DND-41 (cell line): ENCODE measurements at regions not wholly inside any gene's neighbourhood (a gene's known extent, or its start where the extent isn't known, plus 50 kb on each side); places are given as distances from the start of the nearest gene placed in this dataset.

ENCODE experiments used
- CTCF ChIP-seq: IDR thresholded peaks from 2 replicates; pipeline ENCODE4 v1.5.1; 2012; ENCODE audit warnings: borderline replicate concordance, low read length, moderate library complexity, mild to moderate bottlenecking; ENCODE audit not compliant: poor library complexity, severe bottlenecking; ENCODE audit errors: extremely low read depth
- EZH2 ChIP-seq: IDR thresholded peaks from 3 replicates; pipeline ENCODE4 v1.6.1; 2012; ENCODE audit warnings: borderline replicate concordance, low read depth, mild to moderate bottlenecking, moderate library complexity, low read length, inconsistent platforms; ENCODE audit not compliant: severe bottlenecking

GRCh38 chr1:36638268-36638667 is 155.6 kb upstream of the CSF3R start:
- TF ChIP-seq CTCF, result no peak
- no peak for TF ChIP-seq EZH2
